ENCODE measurements at regions not wholly inside any gene's neighbourhood (a gene's known extent, or its start where the extent isn't known, plus 50 kb on each side); places are given as distances from the start of the nearest gene placed in this dataset.
A peak's percentile ranks its signal among the peaks of the same experiment; 100 is the strongest.

DNA sequence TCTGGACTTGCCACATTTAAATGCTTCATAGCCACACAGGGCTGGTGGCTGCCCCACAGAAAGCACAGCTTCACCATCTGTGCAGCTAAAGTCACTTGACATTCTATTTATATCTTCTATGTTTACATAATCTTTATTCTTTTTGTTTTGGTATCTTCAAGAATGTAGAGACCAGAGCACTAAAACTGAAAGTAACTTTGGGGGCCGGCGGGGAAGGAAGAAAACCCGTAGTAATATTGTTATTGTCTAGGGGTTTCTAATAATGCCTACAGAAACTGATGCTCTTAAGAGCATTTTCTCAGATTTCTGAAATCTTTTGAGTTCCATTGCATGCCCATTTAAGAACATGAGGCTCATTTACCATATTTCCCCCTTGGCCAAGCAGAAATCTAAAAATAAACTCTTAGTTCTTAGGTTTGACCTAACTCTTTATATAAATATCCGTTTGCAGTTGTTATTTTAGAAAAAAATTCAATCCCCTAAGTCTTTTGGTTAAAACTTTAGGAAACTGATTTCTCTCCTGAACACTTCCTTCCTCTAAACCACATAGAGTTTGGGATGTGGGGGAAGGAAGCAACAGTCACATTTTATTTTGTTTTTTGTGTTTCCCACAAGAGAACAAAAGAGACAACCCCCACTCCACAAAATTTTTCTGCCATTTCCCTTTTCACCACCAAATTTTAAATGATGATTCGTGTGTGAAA is 207.6 kb downstream of the OGFRL1 start:
- H3K27me3 Mint-ChIP-seq, result no peaks in the 10 kb centered on the region
- H3K27ac Mint-ChIP-seq, result peak overlapping the region; percentile 33 to 80 (median 44)

DNA sequence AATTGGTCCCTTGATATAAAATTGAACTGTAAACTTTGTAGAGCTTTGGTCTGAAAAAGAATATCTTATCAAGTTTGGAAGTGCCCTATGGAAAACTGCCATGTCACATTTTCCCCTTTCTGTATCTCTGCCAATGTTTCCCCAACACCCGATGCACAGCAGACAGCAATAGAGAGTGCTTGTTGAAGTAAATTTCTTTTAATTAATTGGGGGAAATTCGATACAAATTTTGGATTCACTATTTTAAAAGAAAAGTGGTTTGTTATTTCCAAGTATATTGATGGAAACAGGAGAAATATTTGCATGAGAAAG is 208.1 kb downstream of the OGFRL1 start:
- no peaks in the 10 kb centered on the region for H3K36me3 Mint-ChIP-seq
- no peak overlapping the region for H3K27ac Mint-ChIP-seq
- H3K27me3 Mint-ChIP-seq, result no peaks in the 10 kb centered on the region
- no peaks in the 10 kb centered on the region for H3K9me3 Mint-ChIP-seq
- peaks cover 15 to 27% (median 24%) of the 10 kb centered on the region in 3 donors for H3K4me1 Mint-ChIP-seq
- H3K4me3 Mint-ChIP-seq, result peak overlapping the region in 1 of 4 donors; percentile 54

More for the DNA sequence above, 207.6 kb downstream of the OGFRL1 start:
- H3K4me3 Mint-ChIP-seq, result peak overlapping the region; percentile 54 to 95 (median 70)
- peaks cover 15 to 27% (median 24%) of the 10 kb centered on the region in 3 donors for H3K4me1 Mint-ChIP-seq
- H3K36me3 Mint-ChIP-seq, result no peaks in the 10 kb centered on the region
- no peaks in the 10 kb centered on the region for H3K9me3 Mint-ChIP-seq

DNA sequence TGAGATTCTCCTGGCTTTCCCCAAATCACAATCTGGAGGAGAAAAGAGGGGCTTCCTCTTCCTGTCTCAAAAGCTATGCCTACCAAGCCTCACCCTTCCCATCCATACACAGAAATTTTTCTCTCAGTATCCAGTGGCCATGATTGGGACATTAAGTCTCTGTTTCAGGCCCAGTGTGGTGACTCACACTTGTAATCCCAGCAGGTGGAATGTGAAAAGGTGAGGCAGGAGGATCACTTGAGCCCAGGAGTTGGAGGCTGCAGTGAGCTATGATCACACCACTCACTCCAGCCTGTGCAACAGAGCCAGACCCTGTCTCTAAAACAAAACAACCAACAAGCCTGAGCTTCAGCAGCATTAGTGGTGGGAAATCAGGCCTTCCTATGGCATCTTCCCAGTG is 210.0 kb downstream of the OGFRL1 start:
- Mint-ChIP-seq H3K4me1 (peaks cover 15 to 24% (median 23%) of the 10 kb centered on the region in 3 donors), H3K27ac (no peak overlapping the region), H3K27me3 (no peaks in the 10 kb centered on the region), H3K36me3 (peaks cover 2% of the 10 kb centered on the region), H3K9me3 (peaks cover 0 to 2% (median 0%) of the 10 kb centered on the region in 3 donors), H3K4me3 (no peak overlapping the region)

DNA sequence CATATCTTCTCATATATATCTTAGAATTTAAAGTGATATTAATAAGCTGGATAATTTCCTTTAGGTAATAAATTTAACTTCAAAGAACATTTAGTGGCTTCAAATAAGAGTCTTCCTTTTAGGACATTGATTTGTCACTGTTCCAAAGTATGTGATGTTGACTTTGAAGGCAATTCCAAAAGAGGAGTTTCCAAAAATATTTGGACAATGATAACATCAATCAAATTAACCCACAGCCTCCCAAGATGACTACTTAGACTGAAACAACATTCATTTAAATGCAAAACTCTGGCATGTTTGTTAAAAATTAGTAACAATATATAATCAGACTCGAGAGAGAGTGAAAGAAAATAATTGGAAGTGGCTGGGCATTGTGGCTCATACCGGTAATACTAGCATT is 211.1 kb downstream of the OGFRL1 start:
- peaks cover 0 to 2% (median 0%) of the 10 kb centered on the region in 3 donors for H3K9me3 Mint-ChIP-seq
- no peak overlapping the region for H3K27ac Mint-ChIP-seq
- no peak overlapping the region for H3K4me3 Mint-ChIP-seq

DNA sequence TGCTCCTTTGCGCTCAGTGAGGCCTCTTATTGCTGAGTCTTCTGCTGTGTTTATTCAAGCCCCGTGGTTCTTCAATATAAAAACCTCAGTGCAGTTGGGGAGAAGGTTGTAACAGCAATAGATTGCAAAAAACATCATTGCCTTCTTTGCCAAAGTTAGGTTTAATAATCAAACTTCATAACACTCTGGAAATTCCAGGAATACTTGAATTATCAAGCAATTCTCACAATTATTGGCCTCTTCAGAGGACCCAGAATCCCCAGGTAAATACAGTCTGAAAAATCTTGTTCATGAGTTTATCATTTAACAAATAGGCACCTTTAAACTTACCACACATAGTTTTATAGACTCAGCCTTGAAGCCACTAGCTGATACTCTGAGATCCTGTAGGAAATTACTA is 213.6 kb downstream of the OGFRL1 start:
- Mint-ChIP-seq H3K27me3 (no peaks in the 10 kb centered on the region), H3K27ac (no peak overlapping the region)

More for the DNA sequence above, 211.1 kb downstream of the OGFRL1 start:
- H3K4me1 Mint-ChIP-seq, result peaks cover 9 to 16% (median 15%) of the 10 kb centered on the region in 3 donors
- H3K36me3 Mint-ChIP-seq, result peaks cover 2% of the 10 kb centered on the region
- no peaks in the 10 kb centered on the region for H3K27me3 Mint-ChIP-seq

DNA sequence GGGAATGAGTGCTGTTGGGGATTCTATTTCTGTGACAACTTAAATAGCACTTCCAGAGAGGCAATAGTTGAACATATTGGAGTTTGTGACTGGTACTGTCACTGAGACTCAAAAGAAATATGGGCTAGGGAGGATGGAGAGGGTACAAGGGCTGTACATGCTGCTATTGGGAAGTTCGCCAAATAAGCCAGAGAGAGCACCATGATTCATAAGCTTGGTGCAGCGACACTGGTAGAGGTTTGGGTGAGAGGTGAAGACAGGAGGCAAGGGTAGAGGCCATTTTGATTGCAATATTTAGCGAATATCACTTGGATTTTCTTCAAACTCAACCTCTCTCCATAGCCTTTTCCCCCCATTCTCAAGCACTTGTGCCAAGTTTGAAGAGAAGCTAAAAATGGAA is 214.3 kb downstream of the OGFRL1 start:
- H3K27ac Mint-ChIP-seq, result no peak overlapping the region
- no peak overlapping the region for H3K4me3 Mint-ChIP-seq
- H3K9me3 Mint-ChIP-seq, result peaks cover 0 to 2% (median 0%) of the 10 kb centered on the region in 3 donors
- no peaks in the 10 kb centered on the region for H3K4me1 Mint-ChIP-seq
- peaks cover 2% of the 10 kb centered on the region for H3K36me3 Mint-ChIP-seq
- H3K27me3 Mint-ChIP-seq, result no peaks in the 10 kb centered on the region

More for the DNA sequence above, 213.6 kb downstream of the OGFRL1 start:
- H3K36me3 Mint-ChIP-seq, result peaks cover 2% of the 10 kb centered on the region
- no peak overlapping the region for H3K4me3 Mint-ChIP-seq
- H3K4me1 Mint-ChIP-seq, result no peaks in the 10 kb centered on the region
- peaks cover 0 to 2% (median 0%) of the 10 kb centered on the region in 3 donors for H3K9me3 Mint-ChIP-seq

DNA sequence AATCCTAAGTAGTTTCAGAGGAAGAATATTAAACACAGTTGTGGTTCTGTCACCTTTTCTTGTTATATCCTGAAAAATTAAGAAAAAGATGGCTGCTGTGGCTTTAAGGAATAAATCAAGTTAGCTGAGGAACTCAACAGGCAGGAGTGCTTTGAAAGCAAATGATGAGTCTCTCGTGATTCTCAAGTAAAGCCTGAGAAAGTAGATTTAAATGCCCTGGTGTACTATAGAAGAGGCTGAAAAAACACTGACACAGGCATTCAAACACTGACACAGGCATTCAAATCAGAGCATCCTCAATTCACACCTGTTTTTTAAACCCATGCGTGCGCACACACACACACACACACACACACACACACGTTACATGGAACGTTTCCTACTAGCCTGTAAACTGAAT is 218.6 kb downstream of the OGFRL1 start:
- Mint-ChIP-seq H3K27me3 (no peaks in the 10 kb centered on the region), H3K4me1 (peaks cover 4 to 8% (median 6%) of the 10 kb centered on the region in 3 donors), H3K27ac (no peak overlapping the region), H3K36me3 (peaks cover 2% of the 10 kb centered on the region), H3K4me3 (no peak overlapping the region), H3K9me3 (peaks cover 0 to 2% (median 0%) of the 10 kb centered on the region in 3 donors)

DNA sequence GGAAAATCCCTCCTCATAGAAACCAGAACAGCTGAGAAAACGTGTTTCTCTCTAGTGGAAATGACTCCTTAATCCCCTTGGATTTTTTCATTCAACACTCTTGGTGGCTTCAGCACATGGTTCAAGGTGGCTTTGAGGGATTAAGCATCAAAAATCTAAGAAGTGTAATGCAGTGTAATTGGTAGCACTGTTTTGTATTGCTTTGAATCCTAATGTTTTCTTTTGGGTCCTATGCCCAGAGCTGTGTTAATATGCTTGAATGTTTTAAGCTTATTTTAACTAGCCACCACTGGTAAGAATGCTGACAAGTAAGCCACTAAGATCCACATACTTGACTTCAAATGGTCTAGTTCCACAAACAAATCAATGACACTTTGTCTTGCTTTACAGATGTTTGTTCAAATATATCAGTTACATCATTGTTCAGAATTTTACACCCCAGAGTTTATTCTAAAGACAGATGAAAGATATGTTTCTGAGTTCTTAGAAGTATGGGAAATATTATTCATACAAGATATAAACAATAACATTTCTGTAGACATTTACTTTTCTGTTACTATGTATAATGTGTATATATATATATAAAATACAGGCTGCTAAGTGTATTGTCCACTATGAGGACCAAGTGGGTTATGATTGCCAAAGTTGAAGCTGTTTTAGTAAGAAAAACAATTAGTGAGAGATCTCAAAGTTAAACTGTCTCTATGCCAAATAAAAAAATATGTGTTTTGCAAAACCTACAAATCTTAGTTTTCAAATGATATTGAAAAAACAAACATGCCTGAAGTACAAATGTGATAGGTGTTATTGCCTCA is 220.8 kb downstream of the OGFRL1 start:
- H3K36me3 Mint-ChIP-seq, result no peaks in the 10 kb centered on the region
- no peak overlapping the region for H3K4me3 Mint-ChIP-seq

DNA sequence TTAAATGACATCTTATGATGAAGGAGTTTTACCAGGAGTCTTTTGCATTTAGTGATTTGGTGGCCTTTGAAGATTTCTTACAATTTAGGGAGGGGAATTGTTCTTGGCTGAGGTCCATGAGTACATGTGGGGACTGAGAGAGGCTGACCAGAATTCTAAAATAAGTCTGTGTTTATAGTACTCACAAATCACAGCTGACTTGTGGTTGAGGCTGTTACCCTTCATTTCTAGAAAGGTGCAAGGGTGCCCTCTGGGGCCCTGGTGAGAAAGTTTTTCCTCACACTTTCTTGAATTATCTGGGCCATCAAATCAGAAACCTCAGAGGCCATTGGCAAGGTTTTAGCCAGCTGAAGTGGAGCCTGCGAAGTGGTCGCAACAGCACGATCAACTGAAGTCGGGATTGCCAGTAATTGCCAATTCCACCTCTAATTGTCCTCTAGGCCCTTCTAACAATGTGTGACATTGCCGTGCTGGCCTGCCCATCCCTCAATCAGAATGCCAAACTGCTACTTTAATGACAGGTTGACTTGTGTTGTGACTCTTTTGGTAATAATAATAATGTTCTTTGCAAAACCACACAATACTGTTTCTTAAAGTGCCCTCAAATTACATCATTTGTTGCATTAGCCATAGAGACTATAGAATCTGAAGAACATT is 221.6 kb downstream of the OGFRL1 start:
- Mint-ChIP-seq H3K27ac (no peak overlapping the region), H3K4me1 (peaks cover 4 to 8% (median 6%) of the 10 kb centered on the region in 3 donors), H3K27me3 (no peaks in the 10 kb centered on the region), H3K36me3 (no peaks in the 10 kb centered on the region), H3K4me3 (peak overlapping the region in 1 of 4 donors; percentile 0), H3K9me3 (no peaks in the 10 kb centered on the region)

More for the DNA sequence above, 220.8 kb downstream of the OGFRL1 start:
- no peaks in the 10 kb centered on the region for H3K9me3 Mint-ChIP-seq
- H3K27ac Mint-ChIP-seq, result no peak overlapping the region
- H3K27me3 Mint-ChIP-seq, result no peaks in the 10 kb centered on the region
- H3K4me1 Mint-ChIP-seq, result peaks cover 4 to 8% (median 6%) of the 10 kb centered on the region in 3 donors

DNA sequence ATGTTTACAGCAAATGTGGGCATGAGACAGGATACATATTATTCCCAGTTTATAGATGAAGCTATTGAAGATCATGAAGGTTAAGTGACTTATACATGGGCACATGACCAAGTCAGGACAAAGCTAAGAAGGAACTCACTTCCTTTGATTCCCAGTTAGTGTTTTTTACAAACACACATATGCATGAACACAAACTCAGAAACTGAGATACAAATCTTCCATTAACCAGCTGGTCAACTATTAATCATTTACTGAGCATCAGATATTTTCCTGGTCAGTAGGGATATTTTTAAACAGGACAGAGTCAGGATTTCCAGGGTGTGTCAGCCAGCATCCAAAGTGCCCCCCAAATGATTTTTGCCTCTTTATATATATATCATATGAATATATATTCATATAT is 222.2 kb downstream of the OGFRL1 start:
- H3K4me3 Mint-ChIP-seq, result no peak overlapping the region
- no peaks in the 10 kb centered on the region for H3K9me3 Mint-ChIP-seq
- H3K36me3 Mint-ChIP-seq, result no peaks in the 10 kb centered on the region
- H3K4me1 Mint-ChIP-seq, result peaks cover 4 to 8% (median 6%) of the 10 kb centered on the region in 3 donors
- no peak overlapping the region for H3K27ac Mint-ChIP-seq
- no peaks in the 10 kb centered on the region for H3K27me3 Mint-ChIP-seq

DNA sequence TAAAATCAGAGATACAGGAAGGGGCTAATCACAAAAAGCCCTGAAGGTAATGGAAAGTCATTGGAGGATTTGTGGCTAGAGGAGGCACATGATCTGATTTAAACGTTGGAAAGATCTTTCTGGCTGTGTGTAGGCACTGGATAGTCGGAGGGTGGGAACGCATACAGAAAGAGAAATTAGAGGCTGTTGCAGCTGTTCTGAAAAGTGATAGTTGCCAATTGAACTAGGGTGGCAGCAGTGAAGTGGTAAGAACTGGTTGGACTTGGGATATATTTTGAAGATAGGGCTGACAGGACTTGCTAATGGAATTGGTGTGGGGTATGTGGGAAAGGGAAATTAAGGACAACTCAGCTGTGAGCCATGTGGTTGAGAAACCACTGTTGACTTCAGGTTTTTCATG is 223.6 kb downstream of the OGFRL1 start:
- Mint-ChIP-seq H3K4me3 (no peak overlapping the region), H3K4me1 (peaks cover 4 to 8% (median 6%) of the 10 kb centered on the region in 3 donors), H3K27ac (no peak overlapping the region), H3K9me3 (no peaks in the 10 kb centered on the region), H3K36me3 (no peaks in the 10 kb centered on the region), H3K27me3 (no peaks in the 10 kb centered on the region)

DNA sequence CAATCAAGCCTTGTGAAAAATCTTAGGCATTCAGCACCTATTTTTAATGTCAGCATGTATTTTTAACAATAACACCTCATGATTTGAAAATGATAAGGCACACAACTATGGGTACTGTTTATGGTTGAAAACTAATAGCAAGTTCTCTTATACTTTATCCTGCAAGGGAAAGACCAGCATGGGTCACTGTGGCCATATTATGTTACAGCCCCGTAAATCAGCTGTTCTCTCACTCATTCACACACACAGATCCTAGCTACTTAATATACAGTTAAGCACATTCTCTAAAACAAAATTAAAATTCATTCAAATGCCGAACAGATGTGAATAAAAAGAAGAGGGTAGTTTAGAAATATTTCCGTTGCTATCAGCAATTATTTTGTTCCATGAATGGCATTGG is 224.4 kb downstream of the OGFRL1 start:
- Mint-ChIP-seq H3K27ac (no peak overlapping the region), H3K9me3 (no peaks in the 10 kb centered on the region), H3K4me1 (peaks cover 4 to 8% (median 6%) of the 10 kb centered on the region in 3 donors), H3K27me3 (no peaks in the 10 kb centered on the region), H3K36me3 (no peaks in the 10 kb centered on the region), H3K4me3 (no peak overlapping the region)

DNA sequence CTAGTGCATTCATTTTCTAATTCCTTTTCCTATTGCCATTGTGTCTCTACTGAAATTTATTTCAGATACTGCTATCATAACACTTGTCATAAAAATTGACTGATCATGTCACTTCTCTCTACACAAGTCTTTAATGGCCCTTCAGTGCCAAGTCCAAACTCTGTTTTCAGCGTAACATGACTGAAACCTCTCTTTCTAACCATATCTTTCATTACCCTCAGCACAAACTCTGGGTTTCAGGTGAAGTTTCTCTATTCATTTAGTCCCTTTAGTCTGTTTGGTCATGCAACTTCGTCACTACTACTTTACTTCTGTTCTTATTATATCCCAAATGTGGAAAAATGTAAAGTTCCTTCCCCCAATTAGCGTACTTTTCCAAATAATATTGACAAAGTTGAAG is 234.9 kb downstream of the OGFRL1 start:
- H3K4me3 Mint-ChIP-seq, result no peak overlapping the region
- H3K27me3 Mint-ChIP-seq, result peaks cover 13% of the 10 kb centered on the region
- no peaks in the 10 kb centered on the region for H3K9me3 Mint-ChIP-seq
- no peak overlapping the region for H3K27ac Mint-ChIP-seq
- H3K36me3 Mint-ChIP-seq, result peaks cover 1% of the 10 kb centered on the region
- peaks cover 0 to 2% (median 0%) of the 10 kb centered on the region in 3 donors for H3K4me1 Mint-ChIP-seq

DNA sequence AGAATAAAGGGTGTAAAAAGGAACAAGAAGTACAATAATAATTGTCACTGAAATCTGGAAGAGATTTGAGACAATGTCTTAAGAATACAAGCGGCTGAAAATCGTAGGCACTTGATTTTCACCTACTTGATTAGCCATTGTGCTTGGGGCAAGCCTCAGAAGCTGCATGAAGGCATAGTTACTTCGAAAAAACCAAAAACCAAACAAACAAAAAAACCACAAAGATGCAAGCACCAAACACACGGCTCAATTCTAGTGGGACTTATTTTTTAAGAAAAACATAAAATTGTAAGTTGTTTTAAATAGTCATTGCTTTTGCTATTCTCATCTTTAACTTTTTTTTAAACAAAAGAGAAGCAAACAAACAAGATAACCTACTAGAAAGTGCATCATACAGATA is 235.6 kb downstream of the OGFRL1 start:
- Mint-ChIP-seq H3K9me3 (no peaks in the 10 kb centered on the region), H3K27ac (no peak overlapping the region), H3K36me3 (peaks cover 1% of the 10 kb centered on the region), H3K4me3 (no peak overlapping the region), H3K4me1 (peaks cover 0 to 2% (median 0%) of the 10 kb centered on the region in 3 donors), H3K27me3 (peaks cover 13% of the 10 kb centered on the region)

DNA sequence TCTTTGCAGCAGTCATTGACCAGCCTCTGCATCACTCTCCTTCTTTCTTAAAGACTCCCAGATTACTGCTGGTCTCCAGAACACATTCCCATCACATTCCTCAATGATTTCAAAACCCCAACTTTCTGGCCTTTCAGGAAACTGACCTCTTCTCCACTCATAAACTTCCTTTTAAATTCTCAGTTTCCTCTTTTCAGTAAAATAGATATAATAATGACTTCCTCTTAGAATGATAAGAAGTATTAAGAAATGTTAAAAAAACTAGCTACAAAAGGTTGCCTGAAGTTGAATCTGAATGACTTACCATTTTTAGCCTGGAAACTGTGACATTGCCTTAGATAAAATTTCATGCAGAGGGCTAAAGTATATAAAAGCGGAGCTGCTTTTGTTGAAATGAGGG is 239.3 kb downstream of the OGFRL1 start:
- H3K27ac Mint-ChIP-seq, result no peak overlapping the region

More for the DNA sequence above, 239.3 kb downstream of the OGFRL1 start:
- Mint-ChIP-seq H3K36me3 (no peaks in the 10 kb centered on the region), H3K4me1 (no peaks in the 10 kb centered on the region), H3K9me3 (no peaks in the 10 kb centered on the region), H3K27me3 (peaks cover 10% of the 10 kb centered on the region), H3K4me3 (no peak overlapping the region)
